HL-60 (cell line): ENCODE measurements at regions not wholly inside any gene's neighbourhood (a gene's known extent, or its start where the extent isn't known, plus 50 kb on each side); places are given as distances from the start of the nearest gene placed in this dataset.

Experiments
- CTCF ChIP-seq: IDR thresholded peaks from one replicate; pipeline ENCODE4 v1.5.1; 2011; ENCODE audit warnings: low read length, control low read depth, inconsistent platforms; ENCODE audit not compliant: insufficient read depth
- GABPA ChIP-seq: IDR thresholded peaks from 2 replicates; pipeline ENCODE4 v1.6.1; 2012; ENCODE audit warnings: low read depth
- POLR2AphosphoS5 ChIP-seq: IDR thresholded peaks from 2 replicates; pipeline ENCODE4 v1.6.1; 2012; ENCODE audit warnings: low read depth
- REST ChIP-seq: IDR thresholded peaks from 2 replicates; pipeline ENCODE4 v1.6.1; 2012; ENCODE audit warnings: low read depth; ENCODE audit not compliant: insufficient replicate concordance
- SPI1 ChIP-seq: IDR thresholded peaks from 2 replicates; pipeline ENCODE4 v1.6.1; 2012; ENCODE audit warnings: low read depth, mild to moderate bottlenecking, borderline replicate concordance

- TF ChIP-seq CTCF (no peak), POLR2AphosphoS5 (no peak), REST (no peak), GABPA (no peak), SPI1 (no peak)
Measured at GRCh38 chr18:39675368-39675767, 2109.8 kb upstream of the CELF4 start.
